GOT3 (cell line): ENCODE measurements at regions not wholly inside any gene's neighbourhood (a gene's known extent, or its start where the extent isn't known, plus 50 kb on each side); places are given as distances from the start of the nearest gene placed in this dataset.
"Not testable (repeated sequence)": the region's sequence is repeated elsewhere in the genome, so short reads cannot be mapped to it uniquely, and the experiment has no call there.

Experiments used
- DNase-seq: peaks from one replicate; lab custom pipeline; 2025; ENCODE audit warnings: mixed read lengths; lab: John Stamatoyannopoulos, UW

- no peak for DNase-seq
Observed at GRCh38 chr6:14552891-14553290, 435.3 kb downstream of the CD83 start.

DNA sequence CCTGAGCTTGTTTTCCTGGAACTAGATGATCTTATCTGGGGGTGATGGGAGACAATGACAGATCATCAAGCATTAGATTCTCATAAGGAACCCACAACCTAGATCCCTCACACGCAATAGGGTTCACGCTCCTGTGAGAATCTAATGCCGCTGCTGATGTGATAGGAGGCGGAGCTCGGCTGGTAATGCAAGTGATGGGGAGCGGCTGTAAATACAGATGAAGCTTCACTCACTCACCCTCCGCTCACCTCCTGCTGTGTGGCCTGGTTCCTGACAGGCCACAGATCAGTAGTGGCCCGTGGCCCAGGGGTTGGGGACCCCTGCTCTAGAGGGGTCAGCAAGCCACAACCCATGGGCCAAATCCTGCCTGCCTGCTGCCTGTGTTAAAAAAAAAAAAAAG, 435.9 kb downstream of the CD83 start:
- DNase-seq: no peak

DNA sequence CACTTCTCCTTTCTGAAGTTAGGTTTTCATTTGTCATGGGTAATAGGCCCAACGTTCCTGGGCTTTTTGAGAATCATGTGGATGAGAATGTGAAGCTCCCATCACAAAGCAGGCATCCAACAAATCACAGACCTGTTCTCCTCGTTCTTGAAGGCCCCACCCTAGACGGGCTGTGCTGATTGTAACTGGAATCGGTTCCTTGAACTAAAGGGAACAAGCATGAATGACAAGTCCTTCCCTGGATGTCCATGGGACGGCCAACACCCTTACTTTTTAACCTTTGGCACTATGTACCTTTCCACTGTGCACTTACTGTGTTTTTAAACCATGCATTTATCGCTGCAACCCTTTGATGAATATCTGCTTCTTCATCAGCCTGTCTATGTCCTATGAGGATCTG, 438.2 kb downstream of the CD83 start:
- DNase-seq: no peak

GRCh38 chr6:14559746-14560536, 442.4 kb downstream of the CD83 start:
- DNase-seq: no peak

- not testable (repeated sequence) for DNase-seq
Observed at GRCh38 chr6:14561563-14561962, 444.0 kb downstream of the CD83 start.

DNA sequence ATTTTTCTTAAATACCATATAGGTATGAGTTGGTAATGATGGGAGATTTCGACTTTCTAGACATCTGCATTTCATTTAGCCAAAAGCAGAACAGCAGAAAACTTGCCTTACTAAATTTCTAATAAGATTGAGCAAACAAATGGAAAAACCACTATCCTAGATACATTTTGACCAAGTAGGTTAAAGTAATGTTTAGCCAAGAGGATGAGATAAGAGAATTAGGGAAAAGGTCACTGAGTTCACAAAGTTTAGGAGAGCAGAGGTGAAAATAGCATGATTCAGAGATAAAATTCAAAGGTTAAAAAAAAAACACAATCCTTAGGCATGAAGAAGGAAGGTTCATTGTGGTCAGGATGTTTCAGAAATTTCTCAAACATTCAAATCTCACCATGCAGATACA, 450.3 kb downstream of the CD83 start:
- no peak for DNase-seq

- DNase-seq: no peak
Observed at GRCh38 chr6:14569394-14569793, 451.8 kb downstream of the CD83 start.

DNA sequence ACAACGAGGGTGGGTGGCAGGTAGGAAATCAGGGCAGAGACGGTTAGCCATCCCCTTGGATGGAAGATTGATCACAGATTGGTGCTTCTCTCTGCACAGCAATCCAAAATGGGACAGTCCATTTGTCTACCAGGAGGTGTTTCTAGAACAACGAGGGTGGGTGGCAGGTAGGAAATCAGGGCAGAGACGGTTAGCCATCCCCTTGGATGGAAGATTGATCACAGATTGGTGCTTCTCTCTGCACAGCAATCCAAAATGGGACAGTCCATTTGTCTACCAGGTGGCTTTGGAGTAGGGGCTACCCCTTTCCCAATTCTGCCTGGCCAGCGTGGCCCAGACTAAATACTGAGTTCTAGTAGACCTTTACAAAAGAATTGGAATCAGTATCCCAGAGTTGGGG, 452.3 kb downstream of the CD83 start:
- not testable (repeated sequence) for DNase-seq

DNA sequence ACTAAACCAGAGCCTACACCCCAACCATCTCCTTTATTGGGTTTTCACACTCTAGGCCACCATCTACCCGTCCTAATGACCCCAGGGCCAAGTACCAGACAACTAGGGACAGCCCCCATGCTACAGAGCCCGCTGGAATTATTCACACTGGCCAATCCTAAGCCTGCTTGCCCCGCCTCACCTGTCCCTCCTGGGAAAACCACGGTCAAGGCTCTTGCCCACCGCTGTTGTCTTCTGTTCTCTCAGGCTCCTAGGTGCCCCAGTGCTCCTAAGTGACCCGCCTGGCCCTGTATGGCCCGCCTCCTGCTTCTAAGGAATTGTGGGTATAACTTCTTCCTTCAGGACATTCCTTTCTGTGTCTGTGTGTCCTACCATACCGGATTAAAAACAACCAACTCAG, 453.4 kb downstream of the CD83 start:
- no peak for DNase-seq

DNA sequence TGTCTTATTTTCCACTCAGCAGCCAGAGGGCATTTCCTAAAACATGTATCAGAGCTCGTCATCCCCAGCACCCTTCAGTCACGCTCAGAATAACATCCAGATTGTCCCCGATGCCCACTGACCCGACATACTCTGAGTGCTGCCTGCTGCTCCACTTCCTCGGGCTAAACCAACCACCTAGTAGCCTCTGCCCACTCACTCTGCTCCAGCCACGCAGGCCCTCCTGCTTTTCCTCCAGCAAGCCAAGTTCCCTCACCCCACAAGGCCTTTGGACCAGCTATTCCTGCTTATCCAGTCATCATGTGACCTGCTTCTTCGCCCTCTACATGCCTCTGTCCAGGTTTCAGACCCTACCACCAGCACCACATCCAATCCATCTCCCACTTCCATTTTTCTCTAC, 454.2 kb downstream of the CD83 start:
- no peak for DNase-seq

DNA sequence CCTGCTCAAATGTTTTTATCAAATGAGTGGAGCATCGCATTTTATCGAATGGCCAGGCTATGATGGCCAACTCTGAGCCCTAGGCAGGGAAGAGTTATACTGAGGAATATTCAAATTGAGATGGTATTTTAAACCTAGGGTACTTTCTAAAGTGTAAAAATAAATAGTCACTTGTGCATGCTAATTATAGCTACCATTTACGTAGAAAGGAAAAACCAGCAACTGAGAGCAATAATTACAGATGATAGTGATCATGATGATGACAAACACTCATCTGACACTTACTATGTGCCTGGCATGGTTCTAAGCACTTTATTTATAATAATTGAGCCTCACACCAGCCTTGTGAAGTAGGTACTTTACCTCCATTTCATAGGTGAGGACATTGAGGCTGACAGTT, 455.7 kb downstream of the CD83 start:
- no peak for DNase-seq

GRCh38 chr6:14573703-14574290, 456.2 kb downstream of the CD83 start:
- DNase-seq: no peak

GRCh38 chr6:14575961-14576360, 458.4 kb downstream of the CD83 start:
- DNase-seq: no peak

- DNase-seq: no peak
Observed at GRCh38 chr6:14578994-14579393, 461.4 kb downstream of the CD83 start.

GRCh38 chr6:14582749-14583148, 465.2 kb downstream of the CD83 start:
- DNase-seq: no peak

GRCh38 chr6:14583826-14584225, 466.3 kb downstream of the CD83 start:
- no peak for DNase-seq

- no peak for DNase-seq
Observed at GRCh38 chr6:14584450-14584849, 466.9 kb downstream of the CD83 start.

DNA sequence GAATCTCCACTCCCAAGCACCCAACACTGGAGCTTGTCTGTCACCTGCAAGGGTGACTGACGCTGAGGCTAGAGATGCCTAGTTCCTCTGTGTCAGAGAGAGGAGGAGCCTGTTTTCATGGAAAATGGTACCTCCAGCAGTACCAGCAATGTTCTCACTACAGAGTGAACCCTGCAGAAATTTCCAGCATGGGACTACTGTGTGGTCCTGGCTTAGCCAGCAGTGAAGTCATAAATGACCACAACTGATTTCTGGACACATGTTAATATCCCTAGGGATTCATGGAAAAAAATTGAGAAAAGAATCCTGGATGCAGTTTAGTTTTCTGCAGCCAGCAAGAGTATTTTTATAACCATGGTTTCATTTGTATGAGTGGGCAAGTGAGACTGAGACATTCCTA, 468.1 kb downstream of the CD83 start:
- no peak for DNase-seq

DNA sequence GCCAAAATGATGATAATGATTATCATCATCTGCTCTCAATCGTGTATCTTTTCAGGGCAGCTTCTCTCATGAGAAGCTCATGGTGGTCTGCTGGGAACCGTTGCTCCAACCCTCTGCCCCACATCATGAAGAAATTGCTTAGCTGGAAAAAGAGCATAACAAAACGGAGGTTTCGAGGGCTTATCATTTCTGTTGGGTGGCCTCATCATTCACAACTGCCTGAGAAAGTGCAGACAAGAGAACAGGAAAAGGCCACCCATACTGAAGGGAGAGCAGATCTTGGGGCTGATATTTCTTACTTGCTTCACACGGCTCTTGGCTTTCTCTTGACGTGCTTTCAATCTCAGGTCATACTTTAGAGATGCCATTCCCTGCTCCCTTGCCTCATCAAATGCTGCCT, 471.6 kb downstream of the CD83 start:
- no peak for DNase-seq

DNA sequence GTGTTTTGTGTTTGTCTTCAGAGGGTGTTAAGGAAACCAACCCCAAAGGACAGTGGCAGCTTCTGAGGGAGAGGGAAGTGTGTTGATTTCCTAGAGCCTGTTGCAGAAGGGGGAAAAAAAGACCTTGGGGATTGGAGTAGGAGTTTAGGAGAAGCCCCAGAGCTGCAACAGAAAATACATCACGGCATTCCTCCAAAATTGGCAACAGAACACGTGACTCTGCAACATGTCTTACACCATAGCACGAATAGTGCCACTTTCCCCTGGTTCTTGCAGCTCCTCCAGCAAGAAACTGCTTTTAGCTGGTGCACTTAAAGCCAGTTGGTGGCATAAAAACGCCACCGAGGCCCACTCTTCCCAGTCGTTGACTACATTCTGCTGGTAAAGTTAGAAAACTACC, 473.0 kb downstream of the CD83 start:
- DNase-seq: no peak

DNA sequence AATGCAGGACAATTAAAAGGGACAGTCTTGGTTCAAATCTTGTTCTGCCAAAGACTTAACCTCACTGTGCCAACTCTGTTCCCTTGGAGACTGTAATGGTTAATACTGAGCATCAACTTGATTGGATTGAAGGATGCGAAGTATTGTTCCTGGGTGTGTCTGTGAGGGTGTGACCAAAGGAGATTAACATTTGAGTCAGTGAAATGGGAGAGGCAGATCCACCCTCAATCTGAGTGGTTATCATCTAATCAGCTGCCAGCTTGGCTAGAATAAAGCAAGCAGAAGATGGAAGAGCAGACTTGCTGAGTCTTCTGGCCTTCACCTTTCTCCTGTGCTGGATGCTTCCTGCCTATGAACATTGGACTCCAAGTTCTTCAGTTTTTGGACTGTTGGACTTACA, 474.4 kb downstream of the CD83 start:
- DNase-seq: no peak

DNA sequence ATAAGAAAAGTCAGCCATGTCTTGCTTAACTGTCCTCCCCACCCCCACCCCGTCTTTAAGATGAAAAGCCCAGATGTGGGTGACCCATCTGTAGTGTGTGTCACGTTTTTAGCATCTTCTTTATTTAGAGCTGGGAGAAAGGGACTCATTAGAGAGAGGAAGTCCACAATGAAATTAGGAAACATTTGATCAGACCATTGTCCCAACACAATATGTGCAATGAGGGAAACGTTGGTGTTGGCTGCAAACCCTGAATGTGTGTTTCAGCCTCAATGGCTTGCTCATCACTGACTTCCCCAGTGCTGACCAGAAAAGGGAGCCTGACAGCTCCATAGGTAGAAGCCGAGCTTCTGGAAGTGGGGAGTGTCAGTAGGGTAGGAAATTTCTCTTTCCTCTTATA, 475.7 kb downstream of the CD83 start:
- no peak for DNase-seq

GRCh38 chr6:14595751-14596150, 478.2 kb downstream of the CD83 start:
- no peak for DNase-seq

DNA sequence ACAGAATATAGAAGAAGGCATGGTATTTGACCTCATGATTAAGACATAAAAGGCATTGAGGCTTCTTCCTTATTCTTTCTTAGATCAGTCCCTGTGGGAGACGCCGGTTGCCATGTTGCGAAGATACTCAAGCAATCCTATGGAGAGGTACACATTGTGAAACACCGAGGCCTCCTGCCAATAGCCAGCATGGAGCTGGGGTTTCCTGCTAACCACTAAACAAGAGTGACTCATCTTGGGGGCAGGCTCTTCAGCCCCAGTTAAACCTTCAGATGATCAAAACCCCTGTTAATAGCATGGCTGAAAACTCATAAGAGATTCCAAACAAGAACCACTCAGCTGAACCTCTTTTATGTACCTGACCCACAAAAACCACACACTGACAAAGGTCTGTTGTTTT, 478.8 kb downstream of the CD83 start:
- no peak for DNase-seq
